IMR-90 (cell line): ENCODE measurements at regions not wholly inside any gene's neighbourhood (a gene's known extent, or its start where the extent isn't known, plus 50 kb on each side); places are given as distances from the start of the nearest gene placed in this dataset.
"Not testable (repeated sequence)": the region's sequence is repeated elsewhere in the genome, so short reads cannot be mapped to it uniquely, and the experiment has no call there.

Source experiments
- ATAC-seq: fragments of 200-7000 bp; cut with Tn5 transposase; 2 replicates; pipeline ENCODE4 v1.9.1; 2020; ENCODE audit warnings: low read depth, mild to moderate bottlenecking, moderate library complexity
- BruUV-seq: library from RNA; stranded (reverse); fragments of 400-500 nt; replicated peaks from 2 replicates; lab custom pipeline; 2021; lab: Mats Ljungman, UMichigan
- CTCF ChIA-PET: fragments of 300-600 bp; formaldehyde crosslinking; extraction: SDS; loops from one replicate; lab custom pipeline; 2021; ENCODE audit warnings: antibody characterized with exemption; lab: Yijun Ruan, JAX
- POLR2A ChIA-PET: fragments of 300-600 bp; sonication (Branson Sonifier 250); formaldehyde crosslinking; loops from one replicate; lab custom pipeline; 2022; ENCODE audit warnings: antibody characterized with exemption; ENCODE audit not compliant: unreplicated experiment; lab: Charles Lee
- DNase-seq: peaks from one replicate; pipeline ENCODE4 v3.0.0; 2013
- H2AFZ ChIP-seq: replicated peaks from 2 replicates; pipeline ENCODE3; 2013; ENCODE audit warnings: low read length, mild to moderate bottlenecking; ENCODE audit not compliant: poor library complexity
- H2AK5ac ChIP-seq: 2 replicates; pipeline ENCODE4 v1.6.1; 2013; ENCODE audit warnings: low read depth, low read length, inconsistent platforms
- H2AK9ac ChIP-seq: replicated peaks from 2 replicates; pipeline ENCODE3; 2013; ENCODE audit warnings: mild to moderate bottlenecking, low read depth, low read length, moderate library complexity; ENCODE audit not compliant: poor library complexity
- H2BK120ac ChIP-seq: 2 replicates; pipeline ENCODE4 v1.6.1; 2013; ENCODE audit warnings: low read depth, low read length, inconsistent platforms
- H2BK15ac ChIP-seq: 3 replicates; pipeline ENCODE4 v1.6.1; 2013; ENCODE audit warnings: low read depth, low read length, inconsistent platforms
- H2BK20ac ChIP-seq: 2 replicates; pipeline ENCODE4 v1.6.1; 2013; ENCODE audit warnings: low read depth, mild to moderate bottlenecking, inconsistent platforms, low read length, moderate library complexity
- H2BK5ac ChIP-seq: 2 replicates; pipeline ENCODE4 v1.6.1; 2013; ENCODE audit warnings: mild to moderate bottlenecking, low read depth, low read length, inconsistent platforms; ENCODE audit not compliant: poor library complexity, severe bottlenecking
- H3K14ac ChIP-seq: replicated peaks from 2 replicates; pipeline ENCODE4 v1.6.1; 2013; ENCODE audit warnings: low read depth, low read length, inconsistent platforms
- H3K18ac ChIP-seq: 2 replicates; pipeline ENCODE4 v1.6.1; 2013; ENCODE audit warnings: low read depth, low read length, control low read depth
- H3K23ac ChIP-seq: 2 replicates; pipeline ENCODE4 v1.6.1; 2013; ENCODE audit warnings: low read depth, low read length, inconsistent platforms
- H3K27ac ChIP-seq: 2 replicates; pipeline ENCODE4 v1.5.1; 2013; ENCODE audit warnings: mild to moderate bottlenecking, control low read depth, low read length; ENCODE audit not compliant: insufficient read depth
- H3K27me3 ChIP-seq: 2 replicates; pipeline ENCODE4 v1.6.1; 2013; ENCODE audit warnings: low read length; ENCODE audit not compliant: control insufficient read depth, insufficient read depth
- H3K36me3 ChIP-seq: 2 replicates; pipeline ENCODE4 v1.6.1; 2013; ENCODE audit warnings: low read length, mixed read lengths; ENCODE audit not compliant: control insufficient read depth, insufficient read depth
- H3K4ac ChIP-seq: 2 replicates; pipeline ENCODE4 v1.6.1; 2013; ENCODE audit warnings: low read depth, low read length, inconsistent platforms
- H3K4me1 ChIP-seq: 2 replicates; pipeline ENCODE4 v1.6.1; 2013; ENCODE audit warnings: low read length, mixed read lengths; ENCODE audit not compliant: control insufficient read depth, insufficient read depth
- H3K4me2 ChIP-seq: 2 replicates; pipeline ENCODE4 v1.6.1; 2013; ENCODE audit warnings: low read depth, mild to moderate bottlenecking, control low read depth, low read length, moderate library complexity
- H3K4me3 ChIP-seq: 2 replicates; pipeline ENCODE4 v1.5.1; 2013; ENCODE audit warnings: low read depth, mild to moderate bottlenecking, control low read depth, low read length, moderate library complexity; ENCODE audit not compliant: insufficient read depth
- H3K56ac ChIP-seq: 2 replicates; pipeline ENCODE4 v1.6.1; 2013; ENCODE audit warnings: low read length, inconsistent platforms; ENCODE audit not compliant: insufficient read depth; ENCODE audit errors: extremely low read depth
- H3K79me1 ChIP-seq, 2 experiments: 2 replicates each; pipeline ENCODE4 v1.6.1; 2013; ENCODE audit warnings: low read length in 2 of 2, inconsistent platforms in 1 of 2, low read depth in 1 of 2
- H3K9ac ChIP-seq: 2 replicates; pipeline ENCODE4 v1.6.1; 2013; ENCODE audit warnings: low read depth, low read length, control low read depth
- H3K9me1 ChIP-seq: 2 replicates; pipeline ENCODE4 v1.6.1; 2013; ENCODE audit warnings: low read length, inconsistent platforms; ENCODE audit not compliant: insufficient read depth
- H3K9me3 ChIP-seq: 2 replicates; pipeline ENCODE4 v1.6.1; 2013; ENCODE audit warnings: low read length; ENCODE audit not compliant: control insufficient read depth, insufficient read depth
- H4K20me1 ChIP-seq: 2 replicates; pipeline ENCODE4 v1.6.1; 2013; ENCODE audit warnings: low read length, inconsistent platforms; ENCODE audit not compliant: insufficient read depth
- H4K5ac ChIP-seq: 2 replicates; pipeline ENCODE4 v1.6.1; 2013; ENCODE audit warnings: mild to moderate bottlenecking, low read depth, low read length, control low read depth
- H4K8ac ChIP-seq, 2 experiments: 2 replicates each; pipeline ENCODE4 v1.6.1; 2013; ENCODE audit warnings: low read depth in 2 of 2, low read length in 2 of 2, control low read depth in 1 of 2, inconsistent platforms in 1 of 2
- H4K91ac ChIP-seq: 2 replicates; pipeline ENCODE4 v1.6.1; 2013; ENCODE audit warnings: low read depth, low read length, inconsistent platforms; ENCODE audit not compliant: insufficient read depth
- WGBS, 2 experiments: methylation state at CpG; one replicate each; pipeline versions ENCODE4 v1.1.5 to v1.1.7; 2013; ENCODE audit warnings: missing lambda C conversion rate in 2 of 2; ENCODE audit not compliant: insufficient read length in 1 of 2; ENCODE audit errors: extremely low coverage in 2 of 2; 5-methylcytosine and 5-hydroxymethylcytosine counted together
- dilution Hi-C: fragments of 300-500 bp; cut with HindIII; formaldehyde crosslinking; loops from one replicate; pipeline ENCODE4 v1.14.3; 2018; ENCODE audit warnings: low sequenced_read_pairs; ENCODE audit not compliant: unreplicated experiment
- in situ Hi-C: fragments of 300-500 bp; cut with MboI; formaldehyde crosslinking; loops from 3 replicates; pipeline ENCODE4 v1.14.3; 2019; ENCODE audit warnings: low sequenced_read_pairs, inconsistent platforms, mixed read lengths
- intact Hi-C: fragments of 100-400 bp; cut with micrococcal nuclease; formaldehyde crosslinking; loops from 2 replicates; pipeline ENCODE4 v1.10.0; 2022

DNA sequence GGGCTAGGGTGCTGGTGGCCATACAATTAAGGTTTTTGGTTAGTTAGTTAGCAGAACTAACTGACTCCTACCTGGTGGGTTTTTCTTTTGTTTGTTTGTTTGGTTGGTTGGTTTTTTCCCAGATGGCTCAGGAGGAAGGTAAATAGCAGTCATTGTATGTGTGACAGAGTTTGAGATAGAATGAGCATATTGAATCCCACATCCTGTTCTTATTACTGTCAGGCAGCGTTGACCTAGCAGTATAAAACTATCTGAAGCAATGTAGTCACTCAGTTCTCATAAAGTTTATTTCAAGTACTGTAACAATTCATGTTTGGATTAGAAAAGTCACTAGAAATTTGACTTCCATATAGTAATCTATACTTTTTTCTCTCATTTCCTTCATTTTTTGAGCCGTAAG, 113.5 kb upstream of the NBPF19 start:
- not testable (repeated sequence) for H3K14ac ChIP-seq
- WGBS, 2 experiments = no CpG with 5 or more reads among the region's 2 CpGs

DNA sequence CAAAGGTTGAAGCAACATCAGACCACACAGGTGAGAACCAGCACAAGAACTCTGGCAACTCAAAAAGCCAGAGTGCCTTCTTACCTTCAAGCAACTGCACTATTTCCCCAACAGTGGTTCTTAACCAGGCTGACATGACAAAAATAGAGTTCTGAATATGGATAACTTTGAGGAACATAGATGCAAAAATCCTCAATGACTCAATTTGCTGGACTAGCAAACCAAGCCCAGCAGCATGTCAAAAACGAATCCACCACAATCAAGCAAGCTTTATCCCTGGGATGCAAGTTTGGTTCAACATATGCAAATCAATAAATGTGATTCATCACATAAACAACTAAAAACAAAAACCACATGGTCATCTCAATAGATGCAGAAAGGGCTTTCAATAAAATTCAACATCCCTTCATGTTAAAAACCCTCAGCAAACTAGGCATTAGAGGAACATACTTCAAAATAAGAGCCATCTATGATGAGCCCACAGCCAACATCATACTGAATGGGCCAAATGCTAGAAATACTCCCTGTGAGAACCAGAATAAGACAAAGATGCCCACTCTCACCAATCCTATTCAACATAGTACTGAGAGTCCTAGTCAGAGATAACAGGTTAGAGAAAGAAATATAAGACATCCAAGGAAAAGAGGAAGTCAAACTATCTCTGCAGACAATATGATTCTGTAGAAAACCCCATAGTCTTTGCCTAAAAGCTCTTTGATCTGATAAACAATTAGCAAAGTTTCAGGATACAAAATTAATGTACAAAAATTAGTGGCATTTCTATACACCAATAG, 110.5 kb upstream of the NBPF19 start:
- H4K91ac ChIP-seq, H2AK5ac ChIP-seq, DNase-seq, H3K27me3 ChIP-seq, in situ Hi-C loops, H3K56ac ChIP-seq, POLR2A ChIA-PET, ATAC-seq, H4K8ac ChIP-seq, H3K18ac ChIP-seq, H4K5ac ChIP-seq, BruUV-seq, H3K23ac ChIP-seq, H3K9ac ChIP-seq, H3K9me1 ChIP-seq, H3K4me2 ChIP-seq, H3K14ac ChIP-seq, H2AFZ ChIP-seq, H3K4ac ChIP-seq, H3K79me1 ChIP-seq, intact Hi-C loops, H4K20me1 ChIP-seq, H3K4me3 ChIP-seq, H2AK9ac ChIP-seq, H2BK20ac ChIP-seq, CTCF ChIA-PET, H3K36me3 ChIP-seq, dilution Hi-C loops, H2BK120ac ChIP-seq, H2BK15ac ChIP-seq, H3K27ac ChIP-seq, H3K9me3 ChIP-seq, H2BK5ac ChIP-seq, H3K4me1 ChIP-seq: not testable (repeated sequence)
- no CpG with 5 or more reads among the region's 1 CpG for WGBS, 2 experiments

More for the DNA sequence above, 113.5 kb upstream of the NBPF19 start:
- H2BK120ac ChIP-seq, H3K27ac ChIP-seq, H2AK9ac ChIP-seq, H3K4me3 ChIP-seq, BruUV-seq, H3K4me1 ChIP-seq, H4K8ac ChIP-seq, H2BK5ac ChIP-seq, CTCF ChIA-PET, H3K9me1 ChIP-seq, H2AFZ ChIP-seq, ATAC-seq, in situ Hi-C loops, H3K23ac ChIP-seq, H2BK15ac ChIP-seq, H2BK20ac ChIP-seq, H3K56ac ChIP-seq, H3K4ac ChIP-seq, H4K5ac ChIP-seq, H3K18ac ChIP-seq, H3K9me3 ChIP-seq, DNase-seq, H4K91ac ChIP-seq, intact Hi-C loops, H3K27me3 ChIP-seq, H3K36me3 ChIP-seq, POLR2A ChIA-PET, H2AK5ac ChIP-seq, H3K79me1 ChIP-seq, H3K9ac ChIP-seq, H4K20me1 ChIP-seq, H3K4me2 ChIP-seq, dilution Hi-C loops: not testable (repeated sequence)
